ENCODE measurements at regions not wholly inside any gene's neighbourhood (a gene's known extent, or its start where the extent isn't known, plus 50 kb on each side); places are given as distances from the start of the nearest gene placed in this dataset.

DNA sequence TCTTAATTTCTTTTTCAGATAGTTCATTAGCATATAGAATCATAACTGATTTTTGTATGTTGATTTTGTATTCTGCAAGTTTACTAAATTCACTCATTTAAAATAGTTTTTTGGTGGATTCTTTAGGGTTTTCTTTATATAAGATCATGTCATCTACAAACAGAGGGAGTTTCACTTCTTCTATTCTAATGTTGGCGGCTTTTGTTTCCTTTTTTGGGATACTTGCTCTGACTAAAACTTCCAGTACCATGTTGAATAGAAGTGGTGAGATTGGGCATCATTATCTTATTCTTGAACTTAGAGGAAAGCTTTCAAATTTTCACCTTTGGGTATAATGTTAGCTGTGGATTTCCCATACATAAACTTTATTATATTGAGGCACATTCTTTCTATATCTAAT, 296.9 kb downstream of the BCKDHB start:
- TF ChIP-seq EZH2 (IDR thresholded peaks at IDR 0.05; ENCODE audit: borderline replicate concordance, low read length): no peak
- TF ChIP-seq, protein P1, sequence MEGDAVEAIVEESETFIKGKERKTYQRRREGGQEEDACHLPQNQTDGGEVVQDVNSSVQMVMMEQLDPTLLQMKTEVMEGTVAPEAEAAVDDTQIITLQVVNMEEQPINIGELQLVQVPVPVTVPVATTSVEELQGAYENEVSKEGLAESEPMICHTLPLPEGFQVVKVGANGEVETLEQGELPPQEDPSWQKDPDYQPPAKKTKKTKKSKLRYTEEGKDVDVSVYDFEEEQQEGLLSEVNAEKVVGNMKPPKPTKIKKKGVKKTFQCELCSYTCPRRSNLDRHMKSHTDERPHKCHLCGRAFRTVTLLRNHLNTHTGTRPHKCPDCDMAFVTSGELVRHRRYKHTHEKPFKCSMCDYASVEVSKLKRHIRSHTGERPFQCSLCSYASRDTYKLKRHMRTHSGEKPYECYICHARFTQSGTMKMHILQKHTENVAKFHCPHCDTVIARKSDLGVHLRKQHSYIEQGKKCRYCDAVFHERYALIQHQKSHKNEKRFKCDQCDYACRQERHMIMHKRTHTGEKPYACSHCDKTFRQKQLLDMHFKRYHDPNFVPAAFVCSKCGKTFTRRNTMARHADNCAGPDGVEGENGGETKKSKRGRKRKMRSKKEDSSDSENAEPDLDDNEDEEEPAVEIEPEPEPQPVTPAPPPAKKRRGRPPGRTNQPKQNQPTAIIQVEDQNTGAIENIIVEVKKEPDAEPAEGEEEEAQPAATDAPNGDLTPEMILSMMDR (conservative IDR thresholded peaks at IDR 0.05 in 1 of 2, IDR thresholded peaks at IDR 0.05 in 1 of 2; ENCODE audit: extremely low read depth in 1 of 2, insufficient read depth in 1 of 2, low read depth in 1 of 2, low read length in 2 of 2): no peak
